ENCODE measurements at regions not wholly inside any gene's neighbourhood (a gene's known extent, or its start where the extent isn't known, plus 50 kb on each side); places are given as distances from the start of the nearest gene placed in this dataset.
"Not testable (repeated sequence)": the region's sequence is repeated elsewhere in the genome, so short reads cannot be mapped to it uniquely, and the experiment has no call there.

- TF ChIP-seq CTCF, POLR2A (IDR thresholded peaks at IDR 0.05): not testable (repeated sequence)
These were observed 72.7 kb upstream of the GNG12 start for GRCh38 chr1:67906015-67906414.
